Esophagus muscularis mucosa (tissue), 3 donors: ENCODE measurements at regions not wholly inside any gene's neighbourhood (a gene's known extent, or its start where the extent isn't known, plus 50 kb on each side); places are given as distances from the start of the nearest gene placed in this dataset.

ENCODE experiments used
- POLR2AphosphoS5 ChIP-seq, 2 donors: sonication (generic); formaldehyde crosslinking; IDR thresholded peaks; one replicate each; pipeline ENCODE4 v1.6.1; 2017; ENCODE audit warnings: antibody characterized with exemption in 2 of 2
- TF ChIP-seq, protein P1 (sequence below), 3 experiments: fragments of 200-600 bp in 2 of 3; fragments of 450-650 bp in 1 of 3; sonication (generic) in 2 of 3; IDR thresholded peaks; one replicate each; pipeline ENCODE4 v1.5.1; 2017 to 2019; ENCODE audit warnings: antibody characterized with exemption in 3 of 3, mild to moderate bottlenecking in 2 of 3, moderate library complexity in 1 of 3

DNA sequence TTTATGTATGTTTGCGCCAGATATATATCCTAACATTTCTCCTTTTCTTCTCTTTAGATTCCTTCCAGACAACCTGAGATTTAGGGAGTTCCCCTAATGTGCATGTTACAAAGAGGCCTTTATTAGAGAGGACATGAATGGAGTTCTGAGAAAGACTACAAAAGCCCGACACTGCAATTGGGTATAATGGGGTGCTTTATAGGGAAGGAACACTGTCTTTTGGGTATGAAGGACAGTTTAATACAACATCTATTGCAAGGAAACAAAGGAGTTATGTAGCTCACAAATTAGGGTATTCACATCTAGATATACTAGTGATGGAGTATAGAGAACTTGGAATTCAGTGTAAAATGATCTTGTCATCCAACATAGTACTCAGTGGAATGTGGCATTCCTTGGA, 383.8 kb downstream of the FIGN start:
- no peak for TF ChIP-seq POLR2AphosphoS5 (IDR thresholded peaks at IDR 0.05)
- TF ChIP-seq, protein P1, sequence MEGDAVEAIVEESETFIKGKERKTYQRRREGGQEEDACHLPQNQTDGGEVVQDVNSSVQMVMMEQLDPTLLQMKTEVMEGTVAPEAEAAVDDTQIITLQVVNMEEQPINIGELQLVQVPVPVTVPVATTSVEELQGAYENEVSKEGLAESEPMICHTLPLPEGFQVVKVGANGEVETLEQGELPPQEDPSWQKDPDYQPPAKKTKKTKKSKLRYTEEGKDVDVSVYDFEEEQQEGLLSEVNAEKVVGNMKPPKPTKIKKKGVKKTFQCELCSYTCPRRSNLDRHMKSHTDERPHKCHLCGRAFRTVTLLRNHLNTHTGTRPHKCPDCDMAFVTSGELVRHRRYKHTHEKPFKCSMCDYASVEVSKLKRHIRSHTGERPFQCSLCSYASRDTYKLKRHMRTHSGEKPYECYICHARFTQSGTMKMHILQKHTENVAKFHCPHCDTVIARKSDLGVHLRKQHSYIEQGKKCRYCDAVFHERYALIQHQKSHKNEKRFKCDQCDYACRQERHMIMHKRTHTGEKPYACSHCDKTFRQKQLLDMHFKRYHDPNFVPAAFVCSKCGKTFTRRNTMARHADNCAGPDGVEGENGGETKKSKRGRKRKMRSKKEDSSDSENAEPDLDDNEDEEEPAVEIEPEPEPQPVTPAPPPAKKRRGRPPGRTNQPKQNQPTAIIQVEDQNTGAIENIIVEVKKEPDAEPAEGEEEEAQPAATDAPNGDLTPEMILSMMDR (IDR thresholded peaks at IDR 0.05) = no peak
